HG03520 (cell line): ENCODE measurements at regions not wholly inside any gene's neighbourhood (a gene's known extent, or its start where the extent isn't known, plus 50 kb on each side); places are given as distances from the start of the nearest gene placed in this dataset.
"Not testable (repeated sequence)": the region's sequence is repeated elsewhere in the genome, so short reads cannot be mapped to it uniquely, and the experiment has no call there.

Source experiments
- ATAC-seq: cut with Tn5 transposase; IDR thresholded peaks from one replicate; pipeline ENCODE4 v1.9.1; 2021; ENCODE audit warnings: mild to moderate bottlenecking, moderate library complexity; ENCODE audit not compliant: unreplicated experiment

- ATAC-seq, result no peak
Observed at GRCh38 chr3:105278688-105279087, 88.0 kb upstream of the ALCAM start.

GRCh38 chr3:105281989-105282388 is 84.7 kb upstream of the ALCAM start:
- ATAC-seq, result no peak

GRCh38 chr3:105284876-105285275 is 81.8 kb upstream of the ALCAM start:
- no peak for ATAC-seq

GRCh38 chr3:105285653-105286241 is 81.0 kb upstream of the ALCAM start:
- no peak for ATAC-seq

GRCh38 chr3:105293441-105293840 is 73.3 kb upstream of the ALCAM start:
- ATAC-seq, result no peak

- ATAC-seq, result not testable (repeated sequence)
Observed at GRCh38 chr3:105296182-105296822, 70.4 kb upstream of the ALCAM start.

DNA sequence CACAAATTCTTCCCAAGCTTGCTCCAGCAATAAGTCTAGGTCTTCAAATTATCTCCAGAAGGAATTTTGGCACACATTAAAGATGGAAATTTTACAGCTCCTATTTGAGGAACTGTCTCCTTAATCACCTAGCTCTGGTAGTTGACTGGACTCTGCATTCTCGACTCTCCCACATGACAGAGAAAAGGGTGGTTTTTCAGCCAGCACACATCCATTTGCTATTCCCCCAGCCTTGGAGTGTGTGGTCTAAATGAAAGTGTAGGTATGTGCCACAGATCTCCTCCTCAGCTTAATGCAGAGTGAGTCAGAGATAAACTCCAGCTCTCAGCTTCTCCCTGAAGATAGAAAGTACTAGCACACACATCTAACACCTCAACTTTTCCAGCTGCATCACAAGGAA is 62.2 kb upstream of the ALCAM start:
- no peak for ATAC-seq

- ATAC-seq, result no peak
Observed at GRCh38 chr3:105315144-105315543, 51.6 kb upstream of the ALCAM start.

GRCh38 chr3:105315815-105316214 is 50.9 kb upstream of the ALCAM start:
- no peak for ATAC-seq

DNA sequence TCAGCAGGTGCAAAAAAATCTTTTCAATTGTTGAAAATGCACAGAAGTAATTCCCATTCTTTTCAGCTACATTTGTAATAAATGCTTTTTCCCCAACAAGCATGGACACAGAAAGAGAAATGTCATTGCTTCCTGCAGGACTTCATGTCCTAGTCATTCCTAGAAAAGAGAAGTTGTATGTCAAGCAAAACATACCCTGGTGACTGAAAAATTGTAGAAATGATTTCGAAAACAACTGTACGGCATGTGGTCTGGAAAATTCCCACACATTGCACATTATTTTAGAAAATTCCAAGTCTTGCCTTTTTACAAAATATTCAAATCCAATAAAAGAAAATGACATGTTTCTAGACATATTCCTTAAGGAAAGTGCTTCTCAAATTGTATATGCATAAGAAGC is 50.4 kb upstream of the ALCAM start:
- ATAC-seq, result no peak
